Liver (tissue), 3 donors: ENCODE measurements at regions not wholly inside any gene's neighbourhood (a gene's known extent, or its start where the extent isn't known, plus 50 kb on each side); places are given as distances from the start of the nearest gene placed in this dataset.

Experiments
- EGR1 ChIP-seq, 2 donors: IDR thresholded peaks; 2 replicates each; pipeline ENCODE4 v1.6.1; 2016 to 2018; ENCODE audit warnings: antibody characterized with exemption in 2 of 2, low read depth in 2 of 2
- FOXA1 ChIP-seq: IDR thresholded peaks from 2 replicates; pipeline ENCODE4 v1.6.1; 2016; ENCODE audit warnings: antibody characterized with exemption
- GABPA ChIP-seq, 2 donors: IDR thresholded peaks in 1 of 2; conservative IDR thresholded peaks in 1 of 2; 2 replicates each; pipeline ENCODE4 v1.6.1; 2016; ENCODE audit warnings: antibody characterized with exemption in 2 of 2, mild to moderate bottlenecking in 1 of 2, moderate library complexity in 1 of 2
- JUND ChIP-seq, 2 donors: IDR thresholded peaks; 2 replicates each; pipeline ENCODE4 v1.6.1; 2016; ENCODE audit warnings: antibody characterized with exemption in 2 of 2
- RAD21 ChIP-seq, 2 donors: IDR thresholded peaks; 2 replicates each; pipeline ENCODE4 v1.6.1; 2016; ENCODE audit warnings: antibody characterized with exemption in 2 of 2, mild to moderate bottlenecking in 2 of 2
- RXRA ChIP-seq, 2 donors: IDR thresholded peaks; 2 replicates each; pipeline ENCODE4 v1.6.1; 2017 to 2018; ENCODE audit warnings: antibody characterized with exemption in 2 of 2, mild to moderate bottlenecking in 1 of 2
- SP1 ChIP-seq: IDR thresholded peaks from 2 replicates; pipeline ENCODE4 v1.6.1; 2018; ENCODE audit warnings: antibody characterized with exemption, mild to moderate bottlenecking
- TAF1 ChIP-seq: conservative IDR thresholded peaks from 2 replicates; pipeline ENCODE4 v1.6.1; 2016; ENCODE audit warnings: antibody characterized with exemption, mild to moderate bottlenecking
- YY1 ChIP-seq: IDR thresholded peaks from 2 replicates; pipeline ENCODE4 v1.6.1; 2016; ENCODE audit warnings: antibody characterized with exemption, mild to moderate bottlenecking
- TF ChIP-seq, protein P1 (sequence below): fragments of 150-350 bp; IDR thresholded peaks from 2 replicates; pipeline ENCODE4 v1.5.1; 2017; ENCODE audit warnings: improper control_type of control experiment, low read depth, low read length; ENCODE audit not compliant: missing input control
- TF ChIP-seq, protein P2 (sequence below): IDR thresholded peaks from 2 replicates; pipeline ENCODE4 v1.6.1; 2016; ENCODE audit warnings: antibody characterized with exemption
- TF ChIP-seq, protein P3 (sequence below): IDR thresholded peaks from 2 replicates; pipeline ENCODE4 v1.6.1; 2016; ENCODE audit warnings: antibody characterized with exemption
- TF ChIP-seq, protein P4 (sequence below): IDR thresholded peaks from 2 replicates; pipeline ENCODE4 v1.6.1; 2016; ENCODE audit warnings: antibody characterized with exemption
- TF ChIP-seq, protein P5 (sequence below): IDR thresholded peaks from 2 replicates; pipeline ENCODE4 v1.6.1; 2016; ENCODE audit warnings: antibody characterized with exemption, mild to moderate bottlenecking
- donor health status: healthy.
- donor health status: healthy.

DNA sequence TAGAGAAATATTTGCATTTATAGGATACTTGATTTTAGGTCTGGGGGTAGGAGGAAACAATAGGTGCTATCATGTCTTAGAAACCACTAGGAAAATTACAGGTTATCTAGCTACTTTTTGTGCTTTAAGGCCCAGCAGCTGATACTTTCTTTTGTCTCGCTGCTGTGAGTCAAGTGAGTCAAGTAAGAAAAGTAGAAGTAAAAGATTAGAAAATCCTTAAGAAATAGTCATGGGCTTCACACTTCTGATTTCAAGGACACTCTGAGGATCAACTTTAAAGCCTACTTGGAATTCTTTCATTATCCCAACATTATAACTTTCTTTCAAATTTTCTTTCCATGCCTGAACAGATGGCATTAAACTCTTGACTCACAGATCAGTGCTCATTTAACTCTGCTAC lies 95.2 kb upstream of the RBMS3 start:
- TF ChIP-seq GABPA (IDR thresholded peaks at IDR 0.05 in 1 of 2, conservative IDR thresholded peaks at IDR 0.05 in 1 of 2): no peak
- TF ChIP-seq, protein P1, sequence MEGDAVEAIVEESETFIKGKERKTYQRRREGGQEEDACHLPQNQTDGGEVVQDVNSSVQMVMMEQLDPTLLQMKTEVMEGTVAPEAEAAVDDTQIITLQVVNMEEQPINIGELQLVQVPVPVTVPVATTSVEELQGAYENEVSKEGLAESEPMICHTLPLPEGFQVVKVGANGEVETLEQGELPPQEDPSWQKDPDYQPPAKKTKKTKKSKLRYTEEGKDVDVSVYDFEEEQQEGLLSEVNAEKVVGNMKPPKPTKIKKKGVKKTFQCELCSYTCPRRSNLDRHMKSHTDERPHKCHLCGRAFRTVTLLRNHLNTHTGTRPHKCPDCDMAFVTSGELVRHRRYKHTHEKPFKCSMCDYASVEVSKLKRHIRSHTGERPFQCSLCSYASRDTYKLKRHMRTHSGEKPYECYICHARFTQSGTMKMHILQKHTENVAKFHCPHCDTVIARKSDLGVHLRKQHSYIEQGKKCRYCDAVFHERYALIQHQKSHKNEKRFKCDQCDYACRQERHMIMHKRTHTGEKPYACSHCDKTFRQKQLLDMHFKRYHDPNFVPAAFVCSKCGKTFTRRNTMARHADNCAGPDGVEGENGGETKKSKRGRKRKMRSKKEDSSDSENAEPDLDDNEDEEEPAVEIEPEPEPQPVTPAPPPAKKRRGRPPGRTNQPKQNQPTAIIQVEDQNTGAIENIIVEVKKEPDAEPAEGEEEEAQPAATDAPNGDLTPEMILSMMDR: no peak
- no peak for TF ChIP-seq TAF1
- TF ChIP-seq JUND (IDR thresholded peaks at IDR 0.05): no peak
- TF ChIP-seq RXRA (IDR thresholded peaks at IDR 0.05): no peak
- no peak for TF ChIP-seq YY1
- TF ChIP-seq FOXA1: no peak
- TF ChIP-seq, protein P2, sequence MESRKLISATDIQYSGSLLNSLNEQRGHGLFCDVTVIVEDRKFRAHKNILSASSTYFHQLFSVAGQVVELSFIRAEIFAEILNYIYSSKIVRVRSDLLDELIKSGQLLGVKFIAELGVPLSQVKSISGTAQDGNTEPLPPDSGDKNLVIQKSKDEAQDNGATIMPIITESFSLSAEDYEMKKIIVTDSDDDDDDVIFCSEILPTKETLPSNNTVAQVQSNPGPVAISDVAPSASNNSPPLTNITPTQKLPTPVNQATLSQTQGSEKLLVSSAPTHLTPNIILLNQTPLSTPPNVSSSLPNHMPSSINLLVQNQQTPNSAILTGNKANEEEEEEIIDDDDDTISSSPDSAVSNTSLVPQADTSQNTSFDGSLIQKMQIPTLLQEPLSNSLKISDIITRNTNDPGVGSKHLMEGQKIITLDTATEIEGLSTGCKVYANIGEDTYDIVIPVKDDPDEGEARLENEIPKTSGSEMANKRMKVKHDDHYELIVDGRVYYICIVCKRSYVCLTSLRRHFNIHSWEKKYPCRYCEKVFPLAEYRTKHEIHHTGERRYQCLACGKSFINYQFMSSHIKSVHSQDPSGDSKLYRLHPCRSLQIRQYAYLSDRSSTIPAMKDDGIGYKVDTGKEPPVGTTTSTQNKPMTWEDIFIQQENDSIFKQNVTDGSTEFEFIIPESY: no peak
- no peak for TF ChIP-seq RAD21 (IDR thresholded peaks at IDR 0.05)
- TF ChIP-seq, protein P3, sequence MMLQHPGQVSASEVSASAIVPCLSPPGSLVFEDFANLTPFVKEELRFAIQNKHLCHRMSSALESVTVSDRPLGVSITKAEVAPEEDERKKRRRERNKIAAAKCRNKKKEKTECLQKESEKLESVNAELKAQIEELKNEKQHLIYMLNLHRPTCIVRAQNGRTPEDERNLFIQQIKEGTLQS: no peak
- TF ChIP-seq, protein P4, sequence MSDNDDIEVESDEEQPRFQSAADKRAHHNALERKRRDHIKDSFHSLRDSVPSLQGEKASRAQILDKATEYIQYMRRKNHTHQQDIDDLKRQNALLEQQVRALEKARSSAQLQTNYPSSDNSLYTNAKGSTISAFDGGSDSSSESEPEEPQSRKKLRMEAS: no peak
- TF ChIP-seq, protein P5, sequence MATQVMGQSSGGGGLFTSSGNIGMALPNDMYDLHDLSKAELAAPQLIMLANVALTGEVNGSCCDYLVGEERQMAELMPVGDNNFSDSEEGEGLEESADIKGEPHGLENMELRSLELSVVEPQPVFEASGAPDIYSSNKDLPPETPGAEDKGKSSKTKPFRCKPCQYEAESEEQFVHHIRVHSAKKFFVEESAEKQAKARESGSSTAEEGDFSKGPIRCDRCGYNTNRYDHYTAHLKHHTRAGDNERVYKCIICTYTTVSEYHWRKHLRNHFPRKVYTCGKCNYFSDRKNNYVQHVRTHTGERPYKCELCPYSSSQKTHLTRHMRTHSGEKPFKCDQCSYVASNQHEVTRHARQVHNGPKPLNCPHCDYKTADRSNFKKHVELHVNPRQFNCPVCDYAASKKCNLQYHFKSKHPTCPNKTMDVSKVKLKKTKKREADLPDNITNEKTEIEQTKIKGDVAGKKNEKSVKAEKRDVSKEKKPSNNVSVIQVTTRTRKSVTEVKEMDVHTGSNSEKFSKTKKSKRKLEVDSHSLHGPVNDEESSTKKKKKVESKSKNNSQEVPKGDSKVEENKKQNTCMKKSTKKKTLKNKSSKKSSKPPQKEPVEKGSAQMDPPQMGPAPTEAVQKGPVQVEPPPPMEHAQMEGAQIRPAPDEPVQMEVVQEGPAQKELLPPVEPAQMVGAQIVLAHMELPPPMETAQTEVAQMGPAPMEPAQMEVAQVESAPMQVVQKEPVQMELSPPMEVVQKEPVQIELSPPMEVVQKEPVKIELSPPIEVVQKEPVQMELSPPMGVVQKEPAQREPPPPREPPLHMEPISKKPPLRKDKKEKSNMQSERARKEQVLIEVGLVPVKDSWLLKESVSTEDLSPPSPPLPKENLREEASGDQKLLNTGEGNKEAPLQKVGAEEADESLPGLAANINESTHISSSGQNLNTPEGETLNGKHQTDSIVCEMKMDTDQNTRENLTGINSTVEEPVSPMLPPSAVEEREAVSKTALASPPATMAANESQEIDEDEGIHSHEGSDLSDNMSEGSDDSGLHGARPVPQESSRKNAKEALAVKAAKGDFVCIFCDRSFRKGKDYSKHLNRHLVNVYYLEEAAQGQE: no peak
- no peak for TF ChIP-seq SP1
- TF ChIP-seq EGR1 (IDR thresholded peaks at IDR 0.05; ENCODE audit: low read depth in 2 of 2): no peak
